GM13976 (cell line): ENCODE measurements at regions not wholly inside any gene's neighbourhood (a gene's known extent, or its start where the extent isn't known, plus 50 kb on each side); places are given as distances from the start of the nearest gene placed in this dataset.

Experiments used
- DNase-seq: peaks from one replicate; pipeline ENCODE4 v3.0.0; 2012; ENCODE audit warnings: low spot score
- in situ Hi-C: fragments of 300-500 bp; cut with MboI; formaldehyde crosslinking; loops from one replicate; pipeline ENCODE4 v1.12.0; 2022; ENCODE audit warnings: low sequenced_read_pairs, mixed read lengths, inconsistent platforms; ENCODE audit not compliant: unreplicated experiment
- TF ChIP-seq, protein P1 (sequence below): IDR thresholded peaks from 2 replicates; pipeline ENCODE4 v1.5.1; 2012; ENCODE audit warnings: borderline replicate concordance, mild to moderate bottlenecking; ENCODE audit not compliant: insufficient read depth; ENCODE audit errors: extremely low read depth, missing control alignments, control extremely low read depth

DNA sequence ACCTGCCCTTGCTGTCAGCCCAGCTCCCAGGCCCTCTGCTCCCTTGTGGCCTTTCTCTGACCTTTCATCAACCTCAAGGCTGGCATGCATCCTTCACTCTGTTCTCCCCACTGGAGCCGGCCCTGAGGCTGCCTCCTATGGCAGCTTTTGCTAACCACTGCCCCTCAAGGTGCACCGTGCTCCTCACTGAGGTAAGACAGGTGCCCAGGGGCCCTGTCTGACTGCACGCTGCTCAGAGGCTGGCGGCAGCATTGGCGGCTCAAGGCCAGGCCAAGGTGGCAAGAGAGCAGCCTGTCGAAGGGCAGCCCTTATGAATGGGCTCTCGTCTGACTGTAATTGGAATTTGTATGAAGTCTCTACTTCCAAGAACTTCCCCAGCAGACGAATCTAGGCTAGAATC is 172.6 kb downstream of the ZNF248 start:
- TF ChIP-seq, protein P1, sequence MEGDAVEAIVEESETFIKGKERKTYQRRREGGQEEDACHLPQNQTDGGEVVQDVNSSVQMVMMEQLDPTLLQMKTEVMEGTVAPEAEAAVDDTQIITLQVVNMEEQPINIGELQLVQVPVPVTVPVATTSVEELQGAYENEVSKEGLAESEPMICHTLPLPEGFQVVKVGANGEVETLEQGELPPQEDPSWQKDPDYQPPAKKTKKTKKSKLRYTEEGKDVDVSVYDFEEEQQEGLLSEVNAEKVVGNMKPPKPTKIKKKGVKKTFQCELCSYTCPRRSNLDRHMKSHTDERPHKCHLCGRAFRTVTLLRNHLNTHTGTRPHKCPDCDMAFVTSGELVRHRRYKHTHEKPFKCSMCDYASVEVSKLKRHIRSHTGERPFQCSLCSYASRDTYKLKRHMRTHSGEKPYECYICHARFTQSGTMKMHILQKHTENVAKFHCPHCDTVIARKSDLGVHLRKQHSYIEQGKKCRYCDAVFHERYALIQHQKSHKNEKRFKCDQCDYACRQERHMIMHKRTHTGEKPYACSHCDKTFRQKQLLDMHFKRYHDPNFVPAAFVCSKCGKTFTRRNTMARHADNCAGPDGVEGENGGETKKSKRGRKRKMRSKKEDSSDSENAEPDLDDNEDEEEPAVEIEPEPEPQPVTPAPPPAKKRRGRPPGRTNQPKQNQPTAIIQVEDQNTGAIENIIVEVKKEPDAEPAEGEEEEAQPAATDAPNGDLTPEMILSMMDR: no peak
- no peak for DNase-seq
- in situ Hi-C loops: no loop called here

DNA sequence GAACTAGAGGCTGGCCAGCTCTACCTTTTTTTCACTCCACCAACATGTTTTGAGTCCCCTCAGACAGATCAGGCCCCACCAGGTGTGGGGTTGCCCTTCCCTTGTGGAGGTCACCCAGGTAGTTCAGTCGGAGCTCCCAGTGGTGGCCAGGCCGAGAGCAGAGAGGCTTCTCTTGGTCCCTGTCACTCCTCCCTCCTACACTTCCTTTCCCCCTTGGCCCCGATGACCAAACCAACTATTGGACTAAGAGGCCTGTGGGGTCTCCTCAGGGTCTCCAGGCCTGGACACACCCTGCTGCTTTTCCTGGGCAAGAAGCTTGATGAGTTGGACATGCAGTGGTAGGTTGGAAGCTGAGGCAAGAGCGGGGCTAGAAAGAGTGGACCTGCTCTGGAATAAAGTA is 174.8 kb downstream of the ZNF248 start:
- in situ Hi-C loops: no loop called here
- DNase-seq: no peak
- TF ChIP-seq, protein P1: no peak

DNA sequence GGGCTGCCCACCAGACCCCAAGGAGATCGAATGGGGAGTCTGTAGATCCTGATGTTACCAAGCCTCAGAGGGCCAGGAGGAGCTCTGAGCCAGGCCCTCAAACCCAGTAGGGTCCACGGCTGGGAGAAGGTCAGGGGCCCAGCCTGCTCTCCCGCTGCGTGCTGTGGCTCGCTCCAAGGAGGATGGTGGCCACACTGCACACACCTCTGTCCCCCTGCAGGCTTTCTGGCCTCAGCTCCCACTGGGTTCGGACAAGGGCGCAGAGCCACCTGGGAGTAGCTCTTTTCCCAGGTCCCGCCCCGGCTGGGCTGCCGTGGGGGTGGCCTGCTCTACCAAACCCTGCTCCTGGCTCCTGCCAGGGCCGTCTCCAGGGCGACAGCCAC is 175.8 kb downstream of the ZNF248 start:
- DNase-seq: no peak
- TF ChIP-seq, protein P1: no peak
- in situ Hi-C loops: no loop called here

DNA sequence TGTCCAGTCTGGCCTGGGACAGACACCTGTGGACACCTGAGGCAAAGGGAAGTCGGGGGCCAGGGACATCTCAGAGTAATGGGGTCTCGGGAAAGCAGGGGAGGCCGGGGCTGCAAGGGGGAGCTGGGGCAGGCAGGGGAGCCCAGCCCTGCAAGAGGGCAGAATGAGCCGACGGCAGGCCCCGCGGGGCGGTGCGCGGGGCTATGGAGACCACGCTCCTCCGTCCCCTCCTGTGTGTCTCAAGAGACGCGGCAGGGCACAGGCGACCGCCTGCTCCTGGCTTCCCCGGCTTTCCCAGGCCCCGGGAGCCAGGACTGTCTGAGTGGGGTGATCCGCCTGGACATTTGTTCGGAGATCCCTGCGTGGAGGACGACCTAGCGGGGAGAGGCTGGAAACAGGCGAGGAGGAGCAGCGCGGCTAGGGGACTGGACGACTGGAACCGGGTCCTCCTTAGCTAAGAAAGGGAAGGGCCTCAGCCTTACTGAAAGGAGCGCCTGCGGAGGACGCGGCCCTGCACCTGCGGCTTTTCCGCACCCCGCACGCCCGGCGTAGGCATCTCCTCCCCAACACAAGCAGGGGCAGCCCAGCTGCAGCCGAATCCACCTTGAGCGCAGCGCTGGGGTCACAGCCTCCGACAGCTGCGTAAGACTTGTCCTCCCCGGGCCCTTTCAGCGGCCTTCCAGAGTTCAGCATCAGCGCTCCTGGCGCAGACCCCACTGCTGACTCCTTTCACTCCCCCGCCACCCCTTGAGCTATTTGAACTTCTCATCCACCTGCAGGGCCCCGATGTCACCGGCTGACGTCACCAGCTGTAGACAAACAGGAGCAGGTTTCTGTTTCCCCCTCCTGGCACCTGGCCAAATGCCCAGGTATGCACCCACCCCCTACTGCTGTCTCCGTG is 176.4 kb downstream of the ZNF248 start:
- in situ Hi-C loops: no loop called here
- TF ChIP-seq, protein P1: no peak
- DNase-seq: no peak

DNA sequence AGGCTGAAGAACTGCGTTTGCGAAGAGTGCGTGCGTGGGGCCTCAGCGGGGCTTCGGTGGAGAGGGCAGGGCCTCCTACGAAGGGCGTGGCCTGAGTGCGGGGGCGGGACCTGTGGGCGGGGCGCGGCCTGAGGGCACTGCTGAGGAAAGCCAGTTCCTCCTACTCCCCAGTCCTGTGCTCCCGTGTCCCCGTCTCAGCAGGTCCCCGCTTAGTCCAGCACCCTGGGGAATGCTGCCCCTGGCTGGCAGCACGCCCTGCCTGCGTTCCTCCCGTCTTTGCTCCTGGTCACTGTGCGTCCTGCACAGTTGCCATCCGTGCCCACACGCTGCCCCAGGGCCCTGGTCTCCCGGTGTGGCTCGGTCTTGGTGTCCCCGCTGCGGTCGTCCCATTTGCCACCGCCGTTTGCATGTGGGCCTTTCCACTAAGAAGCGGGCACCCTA is 177.1 kb downstream of the ZNF248 start:
- in situ Hi-C loops: no loop called here
- TF ChIP-seq, protein P1: no peak
- no peak for DNase-seq

DNA sequence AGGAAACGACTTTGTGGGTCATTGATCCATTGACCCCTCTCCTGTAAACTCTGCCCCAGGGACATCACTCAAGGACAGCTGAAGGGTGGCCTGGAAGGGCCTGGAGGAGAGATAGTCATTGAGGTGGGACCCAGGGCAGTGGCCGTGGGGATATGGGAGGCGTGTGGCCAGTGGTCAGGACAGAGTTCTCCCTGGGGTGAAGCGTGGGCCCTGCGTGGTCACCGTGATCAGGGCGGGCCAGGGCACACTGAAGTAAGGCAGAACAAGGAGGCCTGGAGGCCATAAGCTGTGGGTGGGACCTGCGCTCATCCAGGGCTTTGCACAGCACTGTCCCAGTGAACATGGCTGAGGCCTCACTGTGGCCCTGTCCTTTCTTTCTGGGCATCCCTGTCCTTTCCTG is 177.9 kb downstream of the ZNF248 start:
- in situ Hi-C loops: no loop called here

More for the DNA sequence above, 177.9 kb downstream of the ZNF248 start:
- TF ChIP-seq, protein P1: no peak
- no peak for DNase-seq
